DND-41 (cell line): ENCODE measurements at regions not wholly inside any gene's neighbourhood (a gene's known extent, or its start where the extent isn't known, plus 50 kb on each side); places are given as distances from the start of the nearest gene placed in this dataset.
"Not testable (repeated sequence)": the region's sequence is repeated elsewhere in the genome, so short reads cannot be mapped to it uniquely, and the experiment has no call there.

Experiments used
- ATAC-seq: fragments of 200-7000 bp; cut with Tn5 transposase; 3 replicates; pipeline ENCODE4 v1.9.1; 2021; ENCODE audit warnings: low read depth; ENCODE audit not compliant: insufficient read depth
- DNase-seq: peaks from one replicate; pipeline ENCODE4 v3.0.0-alpha.2; 2020
- H2AFZ ChIP-seq: 2 replicates; pipeline ENCODE4 v1.6.0; 2012; ENCODE audit warnings: low read depth, low read length
- H3K27ac ChIP-seq: 2 replicates; pipeline ENCODE4 v1.5.1; 2012; ENCODE audit warnings: low read length, inconsistent platforms
- H3K27me3 ChIP-seq: fragments of 200-600 bp; sonication (generic); 2 replicates; pipeline ENCODE4 v1.6.0; 2012; ENCODE audit warnings: low read length, mild to moderate bottlenecking, inconsistent platforms; ENCODE audit not compliant: insufficient read depth, poor library complexity
- H3K36me3 ChIP-seq: 2 replicates; pipeline ENCODE4 v1.5.1; 2012; ENCODE audit warnings: low read length, inconsistent platforms; ENCODE audit not compliant: insufficient read depth
- H3K4me1 ChIP-seq: 2 replicates; pipeline ENCODE4 v1.5.1; 2012; ENCODE audit warnings: mild to moderate bottlenecking, low read length; ENCODE audit not compliant: insufficient read depth
- H3K4me2 ChIP-seq: 2 replicates; pipeline ENCODE4 v1.6.0; 2012; ENCODE audit warnings: mild to moderate bottlenecking, moderate library complexity, low read length, inconsistent platforms; ENCODE audit not compliant: insufficient read depth
- H3K4me3 ChIP-seq, 2 experiments: fragments of 200-600 bp in 1 of 2; shearing (Covaris generic) in 1 of 2; 2 replicates each; pipeline ENCODE4 v1.5.1; 2012 to 2016; ENCODE audit warnings: inconsistent platforms in 2 of 2, low read length in 2 of 2, mild to moderate bottlenecking in 2 of 2, low read depth in 1 of 2, moderate library complexity in 1 of 2
- H3K79me2 ChIP-seq: 2 replicates; pipeline ENCODE4 v1.6.0; 2012; ENCODE audit warnings: low read length, inconsistent platforms; ENCODE audit not compliant: insufficient read depth
- H3K9ac ChIP-seq: 2 replicates; pipeline ENCODE4 v1.6.0; 2012; ENCODE audit warnings: low read depth, mild to moderate bottlenecking, inconsistent platforms, low read length, moderate library complexity
- H3K9me3 ChIP-seq: 2 replicates; pipeline ENCODE4 v1.5.1; 2012; ENCODE audit warnings: low read length, moderate library complexity, mild to moderate bottlenecking, inconsistent platforms; ENCODE audit not compliant: insufficient read depth, severe bottlenecking
- H4K20me1 ChIP-seq: 2 replicates; pipeline ENCODE4 v1.6.0; 2012; ENCODE audit warnings: low read length; ENCODE audit not compliant: insufficient read depth
- CTCF ChIP-seq: IDR thresholded peaks from 2 replicates; pipeline ENCODE4 v1.5.1; 2012; ENCODE audit warnings: borderline replicate concordance, low read length, moderate library complexity, mild to moderate bottlenecking; ENCODE audit not compliant: poor library complexity, severe bottlenecking; ENCODE audit errors: extremely low read depth
- EZH2 ChIP-seq: IDR thresholded peaks from 3 replicates; pipeline ENCODE4 v1.6.1; 2012; ENCODE audit warnings: borderline replicate concordance, low read depth, mild to moderate bottlenecking, moderate library complexity, low read length, inconsistent platforms; ENCODE audit not compliant: severe bottlenecking

DNA sequence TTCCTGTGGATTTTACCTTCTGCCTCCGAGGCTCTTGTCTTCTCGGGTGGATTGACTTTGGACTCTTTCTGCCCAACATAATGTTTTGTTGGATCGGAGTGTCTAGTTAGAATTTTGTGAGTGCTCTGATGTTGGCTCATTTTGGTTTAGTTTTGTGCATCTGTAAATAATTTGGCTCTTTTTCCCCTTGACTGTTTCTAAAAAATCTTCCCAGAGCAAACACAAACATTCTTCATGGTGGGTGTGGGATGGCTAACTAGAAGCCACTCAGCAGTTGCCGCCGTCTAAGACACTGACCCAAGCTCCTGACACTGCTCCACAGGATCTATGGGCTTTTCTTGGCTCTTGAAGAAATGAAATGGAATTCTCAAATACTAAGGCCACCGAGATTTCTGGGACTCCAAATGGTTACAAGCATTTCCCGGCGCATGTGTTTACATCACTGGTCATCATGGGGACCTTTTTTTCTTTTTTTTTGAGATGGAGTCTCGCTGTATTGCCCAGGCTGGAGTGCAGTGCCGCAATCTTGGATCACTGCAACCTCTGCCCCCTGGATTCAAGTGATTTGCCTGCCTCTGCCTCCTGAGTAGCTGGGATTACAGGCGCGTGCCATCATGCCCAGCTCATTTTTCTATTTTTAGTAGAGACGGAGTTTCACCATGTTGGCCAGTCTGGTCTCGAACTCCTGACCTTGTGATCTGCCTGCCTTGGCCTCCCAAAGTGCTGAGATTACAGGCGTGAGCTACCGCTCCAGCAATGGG lies 92.0 kb upstream of the FRMD1 start:
- DNase-seq, result no peak

DNA sequence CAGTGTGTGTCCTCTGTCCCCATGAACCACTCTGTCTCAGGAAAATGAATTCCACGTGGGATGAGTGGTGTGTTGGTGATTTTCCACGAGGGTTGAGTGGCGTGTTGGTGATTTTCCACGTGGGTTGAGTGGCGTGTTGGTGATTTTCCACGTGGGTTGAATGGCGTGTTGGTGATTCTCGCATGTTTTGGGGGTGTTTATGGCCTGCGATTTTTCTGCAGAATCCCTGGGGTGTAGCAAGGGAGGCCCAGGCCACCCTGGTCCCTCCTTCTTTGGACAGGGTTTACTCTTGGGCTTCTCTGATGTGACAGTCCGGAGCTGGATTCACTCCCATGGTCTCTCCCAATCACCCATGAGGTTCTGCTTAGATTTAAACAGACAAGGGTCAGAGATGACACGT lies 90.6 kb upstream of the FRMD1 start:
- H3K4me2 ChIP-seq, result no peak overlapping the region
- H4K20me1 ChIP-seq, result no peaks in the 10 kb centered on the region
- no peak for ATAC-seq
- H3K36me3 ChIP-seq, result no peaks in the 10 kb centered on the region
- no peak for TF ChIP-seq EZH2
- no peak for TF ChIP-seq CTCF
- no peak overlapping the region for H3K4me3 ChIP-seq
- H3K27ac ChIP-seq, result no peak overlapping the region
- H3K9me3 ChIP-seq, result no peaks in the 10 kb centered on the region
- H3K27me3 ChIP-seq, result no peaks in the 10 kb centered on the region
- H3K9ac ChIP-seq, result no peak overlapping the region
- no peak for DNase-seq
- H3K4me1 ChIP-seq, result no peaks in the 10 kb centered on the region
- H3K79me2 ChIP-seq, result no peaks in the 10 kb centered on the region
- no peak overlapping the region for H2AFZ ChIP-seq

More for the DNA sequence above, 92.0 kb upstream of the FRMD1 start:
- H3K36me3 ChIP-seq, result no peaks in the 10 kb centered on the region
- no peaks in the 10 kb centered on the region for H3K27me3 ChIP-seq
- H3K4me1 ChIP-seq, result no peaks in the 10 kb centered on the region
- H3K9me3 ChIP-seq, result no peaks in the 10 kb centered on the region
- TF ChIP-seq EZH2 (no peak), CTCF (no peak)
- H3K9ac ChIP-seq, result no peak overlapping the region
- no peaks in the 10 kb centered on the region for H3K79me2 ChIP-seq
- no peaks in the 10 kb centered on the region for H4K20me1 ChIP-seq
- no peak for ATAC-seq
- H3K27ac ChIP-seq, result no peak overlapping the region
- H3K4me3 ChIP-seq, result no peak overlapping the region
- H3K4me2 ChIP-seq, result no peak overlapping the region
- H2AFZ ChIP-seq, result no peak overlapping the region

- not testable (repeated sequence) for H3K36me3 ChIP-seq, DNase-seq, H3K4me1 ChIP-seq, H2AFZ ChIP-seq, H3K9me3 ChIP-seq, H4K20me1 ChIP-seq, H3K9ac ChIP-seq, H3K79me2 ChIP-seq, H3K4me3 ChIP-seq, H3K4me2 ChIP-seq, ATAC-seq, H3K27me3 ChIP-seq, H3K27ac ChIP-seq
Observed at GRCh38 chr6:168168936-168169335, 89.9 kb upstream of the FRMD1 start.

DNA sequence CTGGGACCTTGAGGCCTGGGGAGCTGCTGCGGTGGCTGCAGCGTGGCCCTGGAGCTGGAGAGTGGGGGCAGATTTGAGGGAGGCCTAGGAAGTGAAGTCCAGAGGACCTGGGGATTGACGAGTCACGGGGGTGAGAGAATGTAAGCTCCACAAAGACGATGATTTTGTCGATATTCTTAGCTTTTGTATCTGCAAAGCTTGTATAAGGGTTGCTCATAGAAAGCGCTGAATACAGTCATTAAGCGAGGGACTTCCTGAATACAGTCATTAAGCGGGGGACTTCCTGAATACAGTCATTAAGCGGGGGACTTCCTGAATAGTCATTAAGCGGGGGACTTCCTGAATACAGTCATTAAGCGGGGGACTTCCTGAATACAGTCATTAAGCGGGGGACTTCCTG lies 89.3 kb upstream of the FRMD1 start:
- not testable (repeated sequence) for H3K4me3 ChIP-seq, H3K36me3 ChIP-seq, H3K4me2 ChIP-seq, H3K27me3 ChIP-seq, H3K27ac ChIP-seq, H3K79me2 ChIP-seq, DNase-seq, H3K9ac ChIP-seq, H3K4me1 ChIP-seq, H4K20me1 ChIP-seq, H2AFZ ChIP-seq, H3K9me3 ChIP-seq, ATAC-seq
